Fibroblast of lung (primary cell): ENCODE measurements at regions not wholly inside any gene's neighbourhood (a gene's known extent, or its start where the extent isn't known, plus 50 kb on each side); places are given as distances from the start of the nearest gene placed in this dataset.

Experiments used
- EZH2 ChIP-seq: IDR thresholded peaks from 2 replicates; pipeline ENCODE4 v1.5.1; 2012; ENCODE audit warnings: low read length, control low read depth, mild to moderate bottlenecking; ENCODE audit errors: missing control alignments
- TF ChIP-seq, protein P1 (sequence below), 2 donors: IDR thresholded peaks in 1 of 2; conservative IDR thresholded peaks in 1 of 2; 1 replicate in 1 of 2; 2 replicates in 1 of 2; pipeline ENCODE4 v1.5.1; 2011 to 2012; ENCODE audit warnings: low read length in 2 of 2, control low read depth in 1 of 2, inconsistent platforms in 1 of 2, low read depth in 1 of 2, mild to moderate bottlenecking in 1 of 2

GRCh38 chr9:106479679-106480078 lies 383.3 kb upstream of the ZNF462 start:
- TF ChIP-seq, protein P1, sequence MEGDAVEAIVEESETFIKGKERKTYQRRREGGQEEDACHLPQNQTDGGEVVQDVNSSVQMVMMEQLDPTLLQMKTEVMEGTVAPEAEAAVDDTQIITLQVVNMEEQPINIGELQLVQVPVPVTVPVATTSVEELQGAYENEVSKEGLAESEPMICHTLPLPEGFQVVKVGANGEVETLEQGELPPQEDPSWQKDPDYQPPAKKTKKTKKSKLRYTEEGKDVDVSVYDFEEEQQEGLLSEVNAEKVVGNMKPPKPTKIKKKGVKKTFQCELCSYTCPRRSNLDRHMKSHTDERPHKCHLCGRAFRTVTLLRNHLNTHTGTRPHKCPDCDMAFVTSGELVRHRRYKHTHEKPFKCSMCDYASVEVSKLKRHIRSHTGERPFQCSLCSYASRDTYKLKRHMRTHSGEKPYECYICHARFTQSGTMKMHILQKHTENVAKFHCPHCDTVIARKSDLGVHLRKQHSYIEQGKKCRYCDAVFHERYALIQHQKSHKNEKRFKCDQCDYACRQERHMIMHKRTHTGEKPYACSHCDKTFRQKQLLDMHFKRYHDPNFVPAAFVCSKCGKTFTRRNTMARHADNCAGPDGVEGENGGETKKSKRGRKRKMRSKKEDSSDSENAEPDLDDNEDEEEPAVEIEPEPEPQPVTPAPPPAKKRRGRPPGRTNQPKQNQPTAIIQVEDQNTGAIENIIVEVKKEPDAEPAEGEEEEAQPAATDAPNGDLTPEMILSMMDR (conservative IDR thresholded peaks at IDR 0.05 in 1 of 2, IDR thresholded peaks at IDR 0.05 in 1 of 2; ENCODE audit: low read depth in 1 of 2, low read length in 2 of 2) = no peak
- no peak for TF ChIP-seq EZH2
